Activated naive CD4-positive, alpha-beta T cell treated with Interleukin-2 at 50 U/mL for 16 hours (primary cell): ENCODE measurements at regions not wholly inside any gene's neighbourhood (a gene's known extent, or its start where the extent isn't known, plus 50 kb on each side); places are given as distances from the start of the nearest gene placed in this dataset.
"Not testable (repeated sequence)": the region's sequence is repeated elsewhere in the genome, so short reads cannot be mapped to it uniquely, and the experiment has no call there.

Experiments
- DNase-seq: peaks from one replicate; pipeline ENCODE4 v3.0.0-alpha.2; 2020

DNA sequence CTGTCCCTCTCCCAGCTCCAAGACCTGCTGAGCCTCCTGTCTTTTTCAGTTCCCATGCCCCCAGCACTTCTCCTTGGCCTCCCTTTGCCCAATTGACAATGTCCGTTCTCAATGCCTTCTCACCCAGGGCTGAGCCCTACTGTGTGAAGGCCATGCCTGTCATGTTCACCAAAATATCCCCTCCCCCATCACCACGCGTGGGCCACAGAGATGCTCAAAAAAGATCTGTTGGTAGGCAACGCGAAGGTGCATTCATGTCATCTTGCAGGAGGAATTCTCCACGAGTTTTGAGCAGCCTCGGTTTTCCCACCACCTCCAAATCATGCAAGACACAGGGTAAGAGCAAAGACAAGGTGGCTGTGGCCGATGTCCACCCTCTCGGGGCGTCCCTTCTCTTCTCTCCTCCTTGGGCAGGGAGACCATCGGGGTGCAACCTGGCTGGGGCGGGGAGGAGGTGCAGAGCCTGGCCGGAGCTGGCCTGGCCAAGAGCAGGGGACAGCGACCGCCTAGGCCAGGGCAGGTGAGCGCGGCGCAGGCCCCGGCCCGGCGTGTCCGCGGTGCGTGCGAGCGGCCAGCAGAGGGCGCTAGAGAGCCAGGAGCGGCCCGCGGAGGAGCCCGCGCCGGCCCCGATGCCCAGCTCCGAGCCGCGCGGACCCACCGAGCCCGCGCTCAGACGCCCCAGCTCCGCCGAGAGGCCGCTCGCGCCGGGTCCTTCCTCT, 56.3 kb upstream of the KRTAP5-11 start:
- peak; percentile 71 for DNase-seq

DNA sequence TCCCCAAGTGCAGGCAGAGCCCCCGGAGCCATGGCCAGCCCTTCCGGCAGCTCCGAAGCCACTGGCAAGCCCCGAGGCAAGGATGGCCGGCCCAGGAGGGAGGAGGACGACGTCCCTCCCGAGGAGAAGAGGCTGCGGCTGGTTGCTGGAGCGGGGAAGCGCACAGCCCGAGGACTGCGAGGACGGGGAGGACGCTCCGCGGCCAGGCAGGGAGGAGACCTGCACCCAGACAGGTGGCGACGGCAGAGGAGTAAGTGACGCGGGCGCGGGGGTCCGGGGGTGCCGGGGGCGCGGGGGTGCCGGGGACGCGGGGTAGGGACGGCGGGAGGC, 56.8 kb upstream of the KRTAP5-11 start:
- peak; percentile 3 for DNase-seq

DNA sequence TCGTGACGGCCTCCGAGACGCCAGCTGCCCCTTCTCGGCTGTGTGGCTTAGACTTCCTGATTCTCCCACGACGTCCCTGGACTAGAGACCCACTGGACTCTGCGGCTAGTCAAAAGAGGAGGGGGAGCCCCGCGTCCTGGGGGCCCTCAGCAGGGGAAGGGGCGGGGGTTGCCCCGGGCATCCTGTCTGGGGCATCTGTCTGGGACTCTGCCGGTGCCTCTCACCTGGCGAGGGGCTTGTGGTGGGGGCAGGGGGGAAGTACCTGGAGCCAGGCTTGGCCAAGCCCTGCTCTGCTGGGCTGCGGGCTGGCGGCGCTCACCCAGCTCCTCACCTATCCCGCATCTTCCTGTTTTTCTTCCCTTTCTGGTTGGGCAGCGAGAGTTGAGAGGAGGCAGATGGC, 57.2 kb upstream of the KRTAP5-11 start:
- not testable (repeated sequence) for DNase-seq

GRCh38 chr11:71647078-71647477, 64.4 kb upstream of the KRTAP5-11 start:
- DNase-seq = not testable (repeated sequence)

GRCh38 chr11:71652998-71653397, 70.3 kb upstream of the KRTAP5-11 start:
- DNase-seq = not testable (repeated sequence)

GRCh38 chr11:71654423-71654822, 71.7 kb upstream of the KRTAP5-11 start:
- not testable (repeated sequence) for DNase-seq

DNA sequence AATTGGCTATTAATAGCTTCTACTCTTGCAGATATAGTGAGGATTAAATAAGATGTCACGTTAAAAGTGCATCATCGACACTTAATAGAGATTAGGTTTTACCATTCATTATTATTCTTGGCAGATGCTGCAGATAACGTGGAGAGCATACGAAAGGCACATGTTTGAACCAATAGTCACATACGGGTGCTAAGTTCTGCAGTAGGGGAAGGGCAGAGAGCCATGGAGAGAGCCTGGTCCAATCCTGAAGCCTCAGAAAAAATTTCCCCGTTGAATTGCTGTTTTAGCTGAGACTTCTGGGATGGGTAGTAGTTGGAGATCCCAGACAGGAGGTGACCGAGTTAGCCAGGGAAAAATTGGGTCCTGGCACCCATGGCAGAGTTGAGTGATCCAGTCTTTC, 72.4 kb upstream of the KRTAP5-11 start:
- DNase-seq = not testable (repeated sequence)

GRCh38 chr11:71656513-71656912, 73.8 kb upstream of the KRTAP5-11 start:
- not testable (repeated sequence) for DNase-seq

- not testable (repeated sequence) for DNase-seq
These were observed 82.3 kb upstream of the KRTAP5-11 start for GRCh38 chr11:71664941-71665340.

DNA sequence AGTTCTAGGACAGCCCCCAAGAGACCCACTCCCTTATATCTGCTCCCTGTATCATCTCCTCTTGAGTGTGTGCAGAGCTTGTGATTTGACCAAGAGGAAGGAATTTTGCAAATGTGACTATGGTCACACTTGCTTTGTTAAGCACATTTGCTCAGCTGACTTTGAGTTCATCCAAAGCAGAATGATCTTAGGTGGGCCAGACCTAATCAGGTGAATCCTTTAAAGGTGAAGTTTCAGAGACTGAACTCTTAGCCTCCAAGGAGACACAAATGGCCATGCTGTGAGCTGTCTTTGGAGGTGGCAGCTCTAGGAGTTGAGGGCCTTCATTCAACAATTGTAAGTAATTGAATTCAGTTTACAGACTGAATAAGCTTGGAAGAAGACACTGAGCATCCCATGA, 115.4 kb upstream of the KRTAP5-11 start:
- not testable (repeated sequence) for DNase-seq

- DNase-seq = not testable (repeated sequence)
These were observed 116.3 kb upstream of the KRTAP5-11 start for GRCh38 chr11:71698961-71699360.

- not testable (repeated sequence) for DNase-seq
These were observed 119.0 kb upstream of the KRTAP5-11 start for GRCh38 chr11:71701435-71702291.

GRCh38 chr11:71705086-71705737, 122.5 kb upstream of the KRTAP5-11 start:
- DNase-seq = not testable (repeated sequence)

GRCh38 chr11:71705738-71706432, 123.2 kb upstream of the KRTAP5-11 start:
- not testable (repeated sequence) for DNase-seq

DNA sequence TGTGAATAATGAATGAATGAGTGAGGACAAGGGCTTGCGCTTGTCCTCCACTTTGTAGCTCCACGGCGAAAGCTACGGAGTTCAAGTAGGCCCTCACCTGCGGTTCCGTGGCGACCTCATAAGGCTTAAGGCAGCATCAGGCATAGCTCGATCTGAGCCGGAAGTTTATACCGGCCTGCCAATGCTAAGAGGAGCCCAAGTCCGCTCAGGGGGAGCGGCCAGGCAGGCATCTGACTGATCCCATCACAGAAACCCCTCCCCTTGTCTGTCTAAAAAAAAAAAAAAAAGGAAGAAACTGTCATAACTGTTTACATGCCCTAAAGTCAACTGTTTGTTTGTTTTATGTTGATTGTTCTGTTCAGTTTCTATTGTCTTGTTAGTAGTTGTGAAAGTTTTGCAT, 124.4 kb upstream of the KRTAP5-11 start:
- not testable (repeated sequence) for DNase-seq

DNA sequence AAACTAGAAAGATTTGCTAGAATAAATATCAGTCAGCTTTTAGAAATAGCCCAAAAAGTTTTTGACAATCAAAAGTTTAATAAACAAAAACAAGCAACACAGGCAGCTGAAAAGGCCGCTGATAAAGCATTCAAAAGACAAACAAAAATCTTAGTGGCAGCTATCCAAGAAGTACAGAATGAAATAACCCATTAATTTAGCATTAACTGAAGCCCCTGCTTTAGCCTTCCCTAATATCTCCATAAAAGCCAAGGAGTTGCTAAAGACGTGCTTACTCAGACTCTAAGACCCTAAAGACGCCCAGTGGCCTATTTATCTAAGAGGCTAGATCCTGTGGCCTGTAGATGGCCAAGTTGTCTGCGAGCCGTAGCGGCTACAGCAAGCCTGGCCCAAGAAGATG, 123.5 kb upstream of the DEFB108B start:
- not testable (repeated sequence) for DNase-seq

DNA sequence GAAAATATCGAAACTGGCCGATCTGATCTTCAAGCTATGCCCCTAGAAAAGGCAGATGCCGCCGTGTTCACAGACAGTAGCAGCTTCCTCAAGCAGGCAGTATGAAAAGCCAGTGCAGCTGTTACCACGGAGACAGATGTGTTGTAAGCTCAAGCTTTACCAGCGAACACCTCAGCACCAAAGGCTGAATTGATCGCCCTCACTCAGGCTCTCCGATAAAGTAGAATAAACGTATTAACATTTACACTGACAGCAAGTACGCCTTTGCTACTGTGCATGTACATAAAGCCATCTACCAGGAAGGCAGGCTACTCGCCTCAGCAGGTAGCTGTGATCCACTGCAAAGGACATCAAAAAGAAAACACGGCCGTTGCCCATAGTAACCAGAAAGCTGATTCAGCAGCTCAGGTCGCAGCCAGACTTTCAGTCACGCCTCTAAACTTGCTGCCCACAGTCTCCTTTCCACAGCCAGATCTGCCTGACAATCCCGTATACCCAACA, 122.8 kb upstream of the DEFB108B start:
- DNase-seq = peak; percentile 57

- peak; percentile 4 for DNase-seq
These were observed 122.2 kb upstream of the DEFB108B start for GRCh38 chr11:71710701-71711385.

DNA sequence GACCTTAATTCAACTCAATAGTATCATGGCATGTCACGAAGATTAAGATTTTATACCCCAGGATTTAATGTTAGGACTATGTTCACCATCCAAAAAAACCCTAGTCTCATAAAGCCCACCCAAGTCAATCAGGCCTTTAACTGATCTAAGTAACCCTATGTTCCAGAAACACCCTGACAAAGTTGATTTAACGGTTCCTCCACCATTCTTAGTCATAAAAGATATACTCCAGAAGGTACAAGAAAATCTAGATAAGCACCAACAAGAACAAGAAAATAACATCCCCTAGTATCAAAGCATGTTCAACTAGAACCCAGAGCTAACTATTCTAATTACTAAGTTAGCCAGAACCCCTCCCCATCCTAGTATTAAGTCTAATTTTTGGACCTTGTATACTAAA, 120.7 kb upstream of the DEFB108B start:
- not testable (repeated sequence) for DNase-seq

GRCh38 chr11:71712846-71713245, 120.2 kb upstream of the DEFB108B start:
- not testable (repeated sequence) for DNase-seq

- not testable (repeated sequence) for DNase-seq
These were observed 118.5 kb upstream of the DEFB108B start for GRCh38 chr11:71714510-71714909.

DNA sequence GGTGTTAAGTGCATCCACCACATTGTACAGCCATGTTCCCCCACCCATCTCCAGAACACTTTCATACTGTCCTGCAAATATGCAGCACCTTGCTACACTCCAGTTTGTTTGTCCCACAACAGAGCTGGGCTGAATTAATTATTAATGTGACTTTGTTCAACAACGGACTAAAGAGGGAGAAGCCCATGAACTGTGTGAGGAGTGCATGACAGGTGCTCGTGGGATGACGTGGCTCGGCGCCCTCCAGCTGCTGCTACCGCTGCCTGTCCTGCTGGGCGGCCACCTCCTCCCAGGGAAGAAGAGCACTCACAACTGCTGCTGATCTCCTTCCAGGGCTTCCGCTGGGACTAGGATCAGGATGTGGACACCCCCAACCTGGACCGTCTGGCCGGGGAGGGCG, 111.2 kb upstream of the DEFB108B start:
- not testable (repeated sequence) for DNase-seq
